SJSA1 (cell line): ENCODE measurements at regions not wholly inside any gene's neighbourhood (a gene's known extent, or its start where the extent isn't known, plus 50 kb on each side); places are given as distances from the start of the nearest gene placed in this dataset.
A peak's percentile ranks its signal among the peaks of the same experiment; 100 is the strongest.
"Not testable (repeated sequence)": the region's sequence is repeated elsewhere in the genome, so short reads cannot be mapped to it uniquely, and the experiment has no call there.

Experiments
- DNase-seq, 2 experiments: peaks; one replicate each; pipeline ENCODE4 v3.0.0-alpha.2; 2015 to 2020; ENCODE audit warnings: low spot score in 2 of 2, low read depth in 1 of 2
- H3K27ac ChIP-seq: fragments of 250-450 bp; sonication (Bioruptor Pico); 2 replicates; pipeline ENCODE4 v1.5.1; 2020; ENCODE audit warnings: mild to moderate bottlenecking, moderate library complexity
- H3K27me3 ChIP-seq: fragments of 250-450 bp; sonication (Bioruptor Pico); replicated peaks from 2 replicates; pipeline ENCODE4 v1.5.1; 2020; ENCODE audit warnings: mild to moderate bottlenecking, moderate library complexity
- H3K36me3 ChIP-seq: fragments of 250-450 bp; sonication (Bioruptor Pico); 2 replicates; pipeline ENCODE4 v1.5.1; 2020; ENCODE audit warnings: mild to moderate bottlenecking
- H3K4me1 ChIP-seq: fragments of 250-450 bp; sonication (Bioruptor Pico); replicated peaks from 2 replicates; pipeline ENCODE4 v1.6.1; 2021; ENCODE audit warnings: mild to moderate bottlenecking
- H3K4me3 ChIP-seq: fragments of 250-450 bp; sonication (Bioruptor Pico); 2 replicates; pipeline ENCODE4 v1.5.1; 2020; ENCODE audit warnings: mild to moderate bottlenecking
- H3K9me3 ChIP-seq: fragments of 250-450 bp; sonication (Bioruptor Pico); replicated peaks from 2 replicates; pipeline ENCODE4 v1.5.1; 2020; ENCODE audit warnings: mild to moderate bottlenecking

- H3K4me3 ChIP-seq, H3K36me3 ChIP-seq, H3K9me3 ChIP-seq, H3K27ac ChIP-seq, H3K4me1 ChIP-seq, H3K27me3 ChIP-seq, DNase-seq: not testable (repeated sequence)
Observed at GRCh38 chr2:132068407-132068806, 93.3 kb downstream of the ANKRD30BL start.

- H3K4me3 ChIP-seq, H3K27ac ChIP-seq, H3K27me3 ChIP-seq, DNase-seq, H3K36me3 ChIP-seq, H3K9me3 ChIP-seq, H3K4me1 ChIP-seq: not testable (repeated sequence)
Observed at GRCh38 chr2:132065391-132065790, 96.4 kb downstream of the ANKRD30BL start.

- not testable (repeated sequence) for H3K9me3 ChIP-seq, H3K27ac ChIP-seq, H3K36me3 ChIP-seq, H3K4me3 ChIP-seq, DNase-seq, H3K4me1 ChIP-seq
- peaks cover 28% of the 10 kb centered on the region for H3K27me3 ChIP-seq
Observed at GRCh38 chr2:132039609-132040236, 122.0 kb downstream of the ANKRD30BL start.

GRCh38 chr2:132038883-132039235 lies 122.9 kb downstream of the ANKRD30BL start:
- H3K27me3 ChIP-seq = peaks cover 28% of the 10 kb centered on the region
- H3K27ac ChIP-seq, H3K9me3 ChIP-seq, DNase-seq, H3K4me1 ChIP-seq, H3K36me3 ChIP-seq: not testable (repeated sequence)
- H3K4me3 ChIP-seq = peak overlapping the region; percentile 24; the same call in 1 of the 2 replicates

GRCh38 chr2:132038179-132038882 lies 123.4 kb downstream of the ANKRD30BL start:
- H3K27me3 ChIP-seq = peaks cover 28% of the 10 kb centered on the region
- H3K4me1 ChIP-seq = 0 out of 2 replicates have a peak, but pooled peaks cover 7% of the 10 kb centered on the region
- DNase-seq = peak in 1 of 2 experiments; percentile 3
- H3K27ac ChIP-seq = no peak overlapping the region
- H3K4me3 ChIP-seq = peak overlapping the region; percentile 24
- H3K36me3 ChIP-seq = no peaks in the 10 kb centered on the region
- H3K9me3 ChIP-seq = no peaks in the 10 kb centered on the region

GRCh38 chr2:132037527-132038178 lies 124.1 kb downstream of the ANKRD30BL start:
- H3K27ac ChIP-seq = no peak overlapping the region
- 0 out of 2 replicates have a peak, but pooled peaks cover 7% of the 10 kb centered on the region for H3K4me1 ChIP-seq
- H3K4me3 ChIP-seq = peak overlapping the region; percentile 24
- peaks cover 28% of the 10 kb centered on the region for H3K27me3 ChIP-seq
- no peaks in the 10 kb centered on the region for H3K36me3 ChIP-seq
- H3K9me3 ChIP-seq = no peaks in the 10 kb centered on the region
- peak in 1 of 2 experiments; percentile 2 for DNase-seq

DNA sequence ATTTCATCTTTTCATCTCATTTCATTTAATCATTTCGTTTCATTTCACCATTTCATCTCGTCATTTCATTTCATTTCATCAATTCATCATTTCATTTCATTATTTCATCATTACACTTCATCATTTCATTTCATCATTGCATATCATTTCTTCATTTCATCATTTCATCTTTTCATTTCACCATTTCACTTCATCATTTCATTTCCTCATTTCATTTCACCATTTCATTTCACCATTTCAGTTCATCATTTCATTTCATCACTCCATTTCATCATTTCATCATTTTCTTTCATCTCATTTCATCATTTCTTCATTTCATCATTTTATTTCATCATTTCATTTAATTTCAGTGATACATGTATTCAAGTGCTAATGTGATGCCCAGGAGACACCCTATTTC lies 127.1 kb downstream of the ANKRD30BL start:
- H3K36me3 ChIP-seq = no peaks in the 10 kb centered on the region

GRCh38 chr2:132033949-132034348 lies 127.8 kb downstream of the ANKRD30BL start:
- H3K9me3 ChIP-seq = no peaks in the 10 kb centered on the region
- DNase-seq = no peak
- no peak overlapping the region for H3K4me3 ChIP-seq
- H3K27ac ChIP-seq = no peak overlapping the region
- 0 out of 2 replicates have a peak, but pooled peaks cover 7% of the 10 kb centered on the region for H3K4me1 ChIP-seq
- peaks cover 20% of the 10 kb centered on the region for H3K27me3 ChIP-seq
- no peaks in the 10 kb centered on the region for H3K36me3 ChIP-seq

More for the DNA sequence above, 127.1 kb downstream of the ANKRD30BL start:
- H3K9me3 ChIP-seq = no peaks in the 10 kb centered on the region
- 0 out of 2 replicates have a peak, but pooled peaks cover 7% of the 10 kb centered on the region for H3K4me1 ChIP-seq
- H3K27me3 ChIP-seq = peaks cover 27% of the 10 kb centered on the region
- H3K27ac ChIP-seq = no peak overlapping the region
- no peak overlapping the region for H3K4me3 ChIP-seq
- DNase-seq = no peak

- H3K9me3 ChIP-seq = no peaks in the 10 kb centered on the region
- H3K4me1 ChIP-seq = 0 out of 2 replicates have a peak, but pooled peaks cover 4% of the 10 kb centered on the region
- H3K27me3 ChIP-seq = peaks cover 14% of the 10 kb centered on the region
- no peak overlapping the region for H3K4me3 ChIP-seq
- no peak for DNase-seq
- no peak overlapping the region for H3K27ac ChIP-seq
- no peaks in the 10 kb centered on the region for H3K36me3 ChIP-seq
Observed at GRCh38 chr2:132033365-132033764, 128.4 kb downstream of the ANKRD30BL start.

- DNase-seq, H3K27ac ChIP-seq, H3K36me3 ChIP-seq, H3K9me3 ChIP-seq, H3K4me3 ChIP-seq, H3K4me1 ChIP-seq: not testable (repeated sequence)
- peaks cover 23% of the 10 kb centered on the region for H3K27me3 ChIP-seq
Observed at GRCh38 chr2:132012046-132012445, 149.7 kb downstream of the ANKRD30BL start.

- H3K27ac ChIP-seq = no peak overlapping the region
Observed at GRCh38 chr2:132009874-132010521, 151.8 kb downstream of the ANKRD30BL start.

GRCh38 chr2:132009177-132009873 lies 152.4 kb downstream of the ANKRD30BL start:
- Histone ChIP-seq H3K27ac (no peak overlapping the region), H3K9me3 (no peaks in the 10 kb centered on the region), H3K36me3 (no peaks in the 10 kb centered on the region), H3K27me3 (peaks cover 23% of the 10 kb centered on the region), H3K4me1 (no peaks in the 10 kb centered on the region), H3K4me3 (no peak overlapping the region)
- no peak for DNase-seq

More at GRCh38 chr2:132009874-132010521, 151.8 kb downstream of the ANKRD30BL start:
- peak in 1 of 2 experiments; percentile 4 for DNase-seq
- peak overlapping the region; percentile 6; the same call in 1 of the 2 replicates for H3K4me3 ChIP-seq
- no peaks in the 10 kb centered on the region for H3K36me3 ChIP-seq
- no peaks in the 10 kb centered on the region for H3K4me1 ChIP-seq
- peaks cover 23% of the 10 kb centered on the region for H3K27me3 ChIP-seq
- H3K9me3 ChIP-seq = no peaks in the 10 kb centered on the region

GRCh38 chr2:131990751-131991150 lies 171.0 kb downstream of the ANKRD30BL start:
- not testable (repeated sequence) for H3K4me1 ChIP-seq, H3K27me3 ChIP-seq, H3K27ac ChIP-seq, H3K9me3 ChIP-seq, DNase-seq, H3K4me3 ChIP-seq, H3K36me3 ChIP-seq
